GM12878 (cell line): ENCODE measurements at regions not wholly inside any gene's neighbourhood (a gene's known extent, or its start where the extent isn't known, plus 50 kb on each side); places are given as distances from the start of the nearest gene placed in this dataset.

ENCODE experiments used
- ATAC-seq: fragments of 200-7000 bp; cut with Tn5 transposase; 3 replicates; pipeline ENCODE4 v1.9.1; 2020; ENCODE audit warnings: mild to moderate bottlenecking, moderate library complexity
- BruUV-seq: library from RNA; stranded (reverse); fragments of 400-500 nt; replicated peaks from 2 replicates; lab custom pipeline; 2021; lab: Mats Ljungman, UMichigan
- CTCF ChIA-PET: fragments of 300-600 bp; sonication (Branson Sonifier 250); formaldehyde crosslinking; extraction: SDS; loops from one replicate; lab custom pipeline; 2021; ENCODE audit warnings: inconsistent platforms; lab: Yijun Ruan, JAX
- POLR2A ChIA-PET: fragments of 350-600 bp; formaldehyde crosslinking; extraction: SDS; loops from one replicate; lab custom pipeline; 2021; ENCODE audit warnings: inconsistent platforms; lab: Charles Lee
- RAD21 ChIA-PET: fragments of 300-600 bp; sonication (Branson Sonifier 250); formaldehyde crosslinking; loops from one replicate; lab custom pipeline; 2023; ENCODE audit warnings: antibody characterized with exemption; ENCODE audit not compliant: unreplicated experiment; lab: Charles Lee
- SMC1A ChIA-PET: fragments of 300-600 bp; sonication (Branson Sonifier 250); formaldehyde crosslinking; loops from one replicate; lab custom pipeline; 2023; ENCODE audit not compliant: unreplicated experiment, uncharacterized antibody; lab: Charles Lee
- DNase-seq: peaks from one replicate; pipeline ENCODE4 v3.0.0-alpha.2; 2011; ENCODE audit warnings: low read depth, low spot score
- FAIRE-seq: peaks from 3 replicates; lab custom pipeline; 2011; peaks lifted over from hg19 to GRCh38; lab: Jason Lieb, UNC
- H2AFZ ChIP-seq: 2 replicates; pipeline ENCODE4 v1.6.0; 2011; ENCODE audit warnings: low read depth, low read length, control low read depth; ENCODE audit not compliant: control insufficient read depth
- H3K27ac ChIP-seq: 2 replicates; pipeline ENCODE4 v1.5.1; 2011; ENCODE audit warnings: control low read depth; ENCODE audit not compliant: control insufficient read depth, insufficient read depth
- H3K27me3 ChIP-seq, 2 experiments: replicated peaks in 1 of 2; 2 replicates each; pipeline versions ENCODE4 v1.6.0 to v1.6.1; 2011; ENCODE audit warnings: low read length in 1 of 2; ENCODE audit not compliant: control insufficient read depth in 2 of 2, insufficient read depth in 2 of 2
- H3K36me3 ChIP-seq, 2 experiments: 2 replicates each; pipeline ENCODE4 v1.5.1; 2011; ENCODE audit warnings: low read length in 1 of 2; ENCODE audit not compliant: control insufficient read depth in 2 of 2, insufficient read depth in 2 of 2
- H3K4me1 ChIP-seq: 2 replicates; pipeline ENCODE4 v1.6.1; 2011; ENCODE audit warnings: mild to moderate bottlenecking, low read length, moderate library complexity, mixed read lengths; ENCODE audit not compliant: control insufficient read depth, insufficient read depth
- H3K4me2 ChIP-seq: 2 replicates; pipeline ENCODE4 v1.6.0; 2011; ENCODE audit warnings: control low read depth; ENCODE audit not compliant: control insufficient read depth, insufficient read depth
- H3K4me3 ChIP-seq: fragments of 200-600 bp; sonication (generic); 2 replicates; pipeline ENCODE4 v1.5.1; 2016
- H3K79me2 ChIP-seq: 2 replicates; pipeline ENCODE4 v1.6.0; 2011; ENCODE audit warnings: low read length; ENCODE audit not compliant: control insufficient read depth, insufficient read depth
- H3K9ac ChIP-seq: 2 replicates; pipeline ENCODE4 v1.8.0; 2011; ENCODE audit warnings: low read length, control low read depth, mixed read lengths; ENCODE audit not compliant: control insufficient read depth, insufficient read depth
- H3K9me3 ChIP-seq: replicated peaks from 3 replicates; pipeline ENCODE4 v1.5.1; 2011; ENCODE audit warnings: mild to moderate bottlenecking, low read length; ENCODE audit not compliant: control insufficient read depth, insufficient read depth
- H4K20me1 ChIP-seq: 2 replicates; pipeline ENCODE4 v1.6.0; 2011; ENCODE audit not compliant: control insufficient read depth, insufficient read depth
- ZBTB40 ChIP-seq: fragments of 450-650 bp; IDR thresholded peaks from 2 replicates; pipeline ENCODE4 v1.6.1; 2016; ENCODE audit warnings: mild to moderate bottlenecking, moderate library complexity, borderline replicate concordance
- ZNF24 ChIP-seq: fragments of 450-650 bp; IDR thresholded peaks from 2 replicates; pipeline ENCODE4 v1.6.1; 2017; ENCODE audit warnings: antibody characterized with exemption, mild to moderate bottlenecking
- WGBS: methylation state at CpG from one replicate; pipeline ENCODE4 v1.1.6; 2016; ENCODE audit warnings: low lambda C conversion rate; ENCODE audit not compliant: insufficient replicate concordance, insufficient coverage; ENCODE audit errors: missing lambda C conversion rate; 5-methylcytosine and 5-hydroxymethylcytosine counted together
- in situ Hi-C: fragments of 300-500 bp; cut with MboI; formaldehyde crosslinking; loops from 9 replicates; pipeline ENCODE4 v1.14.3; 2018; ENCODE audit warnings: mixed read lengths
- intact Hi-C: fragments of 100-400 bp; cut with micrococcal nuclease; formaldehyde crosslinking; loops from one replicate; pipeline ENCODE4 v1.14.2; 2022; ENCODE audit not compliant: unreplicated experiment
- TF ChIP-seq, protein P1 (sequence below): IDR thresholded peaks from 2 replicates; pipeline ENCODE4 v1.6.1; 2012; ENCODE audit warnings: mild to moderate bottlenecking, low read depth, low read length

DNA sequence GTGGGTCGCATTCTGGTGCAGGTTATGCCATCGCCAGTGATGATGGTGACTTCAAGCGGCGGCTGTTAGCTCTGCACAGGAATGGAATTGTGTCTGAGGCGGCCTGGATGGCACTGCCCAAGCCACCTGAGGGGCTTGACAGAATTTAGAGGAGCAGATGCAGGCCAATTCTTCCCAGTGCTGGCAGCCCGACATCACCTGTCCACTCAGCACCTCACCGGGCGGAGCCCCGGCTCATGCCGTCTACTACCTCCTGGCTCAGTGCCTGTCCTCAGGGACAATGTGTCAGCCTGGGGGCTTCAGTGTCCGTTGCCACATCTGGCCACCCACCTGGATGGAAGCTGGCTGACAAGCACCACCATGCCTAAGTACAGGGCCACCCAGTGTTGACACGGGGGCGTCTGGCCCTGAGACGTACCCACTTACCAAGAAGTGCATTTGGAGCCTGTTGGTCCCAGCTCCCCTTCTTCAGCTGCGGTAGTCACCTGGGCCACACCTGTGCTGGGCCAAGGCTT, 420.5 kb upstream of the MKI67 start (continued):
- TF ChIP-seq, protein P1, sequence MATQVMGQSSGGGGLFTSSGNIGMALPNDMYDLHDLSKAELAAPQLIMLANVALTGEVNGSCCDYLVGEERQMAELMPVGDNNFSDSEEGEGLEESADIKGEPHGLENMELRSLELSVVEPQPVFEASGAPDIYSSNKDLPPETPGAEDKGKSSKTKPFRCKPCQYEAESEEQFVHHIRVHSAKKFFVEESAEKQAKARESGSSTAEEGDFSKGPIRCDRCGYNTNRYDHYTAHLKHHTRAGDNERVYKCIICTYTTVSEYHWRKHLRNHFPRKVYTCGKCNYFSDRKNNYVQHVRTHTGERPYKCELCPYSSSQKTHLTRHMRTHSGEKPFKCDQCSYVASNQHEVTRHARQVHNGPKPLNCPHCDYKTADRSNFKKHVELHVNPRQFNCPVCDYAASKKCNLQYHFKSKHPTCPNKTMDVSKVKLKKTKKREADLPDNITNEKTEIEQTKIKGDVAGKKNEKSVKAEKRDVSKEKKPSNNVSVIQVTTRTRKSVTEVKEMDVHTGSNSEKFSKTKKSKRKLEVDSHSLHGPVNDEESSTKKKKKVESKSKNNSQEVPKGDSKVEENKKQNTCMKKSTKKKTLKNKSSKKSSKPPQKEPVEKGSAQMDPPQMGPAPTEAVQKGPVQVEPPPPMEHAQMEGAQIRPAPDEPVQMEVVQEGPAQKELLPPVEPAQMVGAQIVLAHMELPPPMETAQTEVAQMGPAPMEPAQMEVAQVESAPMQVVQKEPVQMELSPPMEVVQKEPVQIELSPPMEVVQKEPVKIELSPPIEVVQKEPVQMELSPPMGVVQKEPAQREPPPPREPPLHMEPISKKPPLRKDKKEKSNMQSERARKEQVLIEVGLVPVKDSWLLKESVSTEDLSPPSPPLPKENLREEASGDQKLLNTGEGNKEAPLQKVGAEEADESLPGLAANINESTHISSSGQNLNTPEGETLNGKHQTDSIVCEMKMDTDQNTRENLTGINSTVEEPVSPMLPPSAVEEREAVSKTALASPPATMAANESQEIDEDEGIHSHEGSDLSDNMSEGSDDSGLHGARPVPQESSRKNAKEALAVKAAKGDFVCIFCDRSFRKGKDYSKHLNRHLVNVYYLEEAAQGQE: no peak

DNA sequence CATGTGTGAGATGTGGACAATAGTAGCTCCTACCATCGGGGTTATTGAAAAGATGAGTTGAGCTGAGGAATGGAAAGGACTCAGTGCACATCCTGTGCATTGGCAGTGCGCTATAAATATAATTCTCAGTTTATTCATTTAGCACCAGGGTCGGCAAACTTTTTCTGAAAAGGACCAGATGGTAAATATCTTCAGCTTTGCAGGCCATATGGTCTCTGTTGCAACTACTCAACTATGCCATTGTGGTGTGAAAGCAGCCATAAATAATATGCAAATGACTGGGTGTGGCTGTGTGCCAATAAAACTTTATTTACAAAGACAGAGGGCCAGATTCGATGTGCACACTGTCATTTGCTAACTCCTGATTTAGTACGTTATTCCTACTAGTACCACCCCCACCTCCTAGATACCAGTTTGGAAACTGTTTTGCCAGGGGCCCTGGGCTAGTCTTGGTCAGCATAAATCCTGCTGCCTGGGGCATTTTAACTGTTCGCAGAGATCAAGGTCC, 422.9 kb upstream of the MKI67 start:
- Histone ChIP-seq H3K27me3 (peaks cover 0 to 1% of the 10 kb centered on the region in 2 experiments; a peak in 1 of 4 replicates), H3K27ac (no peak overlapping the region), H3K9ac (no peak overlapping the region), H3K36me3 (no peaks in the 10 kb centered on the region), H4K20me1 (no peaks in the 10 kb centered on the region), H3K9me3 (no peaks in the 10 kb centered on the region), H3K4me3 (no peak overlapping the region), H3K79me2 (no peaks in the 10 kb centered on the region), H2AFZ (no peak overlapping the region), H3K4me2 (no peak overlapping the region), H3K4me1 (no peaks in the 10 kb centered on the region)
- RAD21 ChIA-PET: no interaction called here
- ATAC-seq: no peak
- CTCF ChIA-PET: no interaction called here
- DNase-seq: no peak
- intact Hi-C loops (no loop called here), in situ Hi-C loops (no loop called here)
- SMC1A ChIA-PET: no interaction called here
- 25% methylated on average over 6 of the region's 6 CpGs for WGBS
- POLR2A ChIA-PET: no interaction called here
- no TSS peak for BruUV-seq
- TF ChIP-seq ZNF24 (no peak), ZBTB40 (peak; percentile 53)
- no peak for FAIRE-seq
